Neural progenitor cell (in vitro differentiated cells): ENCODE measurements at regions not wholly inside any gene's neighbourhood (a gene's known extent, or its start where the extent isn't known, plus 50 kb on each side); places are given as distances from the start of the nearest gene placed in this dataset.

Source experiments
- CTCF ChIP-seq: fragments of 200-600 bp; sonication (generic); IDR thresholded peaks from 2 replicates; pipeline ENCODE4 v1.5.1; 2017; ENCODE audit warnings: antibody characterized with exemption, mild to moderate bottlenecking
- EZH2 ChIP-seq: fragments of 200-600 bp; sonication (generic); IDR thresholded peaks from 2 replicates; pipeline ENCODE4 v1.6.1; 2017; ENCODE audit warnings: antibody characterized with exemption, mild to moderate bottlenecking, moderate library complexity

GRCh38 chr18:2482706-2483475 lies 88.4 kb downstream of the METTL4 start:
- TF ChIP-seq CTCF (no peak), EZH2 (no peak)
